A673 (cell line): ENCODE measurements at regions not wholly inside any gene's neighbourhood (a gene's known extent, or its start where the extent isn't known, plus 50 kb on each side); places are given as distances from the start of the nearest gene placed in this dataset.

Source experiments
- BruUV-seq: library from RNA; stranded (reverse); fragments of 400-500 nt; replicated peaks from 2 replicates; lab custom pipeline; 2021; lab: Mats Ljungman, UMichigan
- CTCF ChIA-PET: fragments of 300-600 bp; sonication (Branson Sonifier 250); formaldehyde crosslinking; loops from one replicate; lab custom pipeline; 2022; ENCODE audit warnings: antibody characterized with exemption; lab: Charles Lee
- POLR2A ChIA-PET: fragments of 300-600 bp; sonication (Branson Sonifier 250); formaldehyde crosslinking; loops from one replicate; lab custom pipeline; 2022; ENCODE audit warnings: antibody characterized with exemption; ENCODE audit not compliant: low non-redundant PET; lab: Charles Lee
- DNase-seq: peaks from one replicate; pipeline ENCODE4 v3.0.0-alpha.2; 2015; ENCODE audit warnings: low spot score
- H3K27ac ChIP-seq: fragments of 200-600 bp; sonication (generic); 2 replicates; pipeline ENCODE4 v1.5.1; 2016; ENCODE audit warnings: mixed run types, low read depth, mild to moderate bottlenecking, mixed read lengths, antibody characterized with exemption, low read length; ENCODE audit not compliant: poor library complexity, severe bottlenecking
- H3K27me3 ChIP-seq: fragments of 200-600 bp; sonication (generic); replicated peaks from 2 replicates; pipeline ENCODE4 v1.6.1; 2017; ENCODE audit warnings: mixed run types, low read depth, mild to moderate bottlenecking, mixed read lengths, antibody characterized with exemption, low read length; ENCODE audit not compliant: insufficient read depth, poor library complexity
- H3K36me3 ChIP-seq: fragments of 200-600 bp; sonication (generic); 2 replicates; pipeline ENCODE4 v1.6.1; 2016; ENCODE audit warnings: mixed run types, mild to moderate bottlenecking, mixed read lengths, antibody characterized with exemption, low read length; ENCODE audit not compliant: insufficient read depth, poor library complexity, severe bottlenecking
- H3K4me1 ChIP-seq: fragments of 200-600 bp; sonication (generic); 2 replicates; pipeline ENCODE4 v1.6.1; 2017; ENCODE audit warnings: mixed run types, mild to moderate bottlenecking, mixed read lengths, antibody characterized with exemption, low read length; ENCODE audit not compliant: insufficient read depth, poor library complexity, severe bottlenecking
- H3K4me3 ChIP-seq: fragments of 200-600 bp; sonication (generic); 2 replicates; pipeline ENCODE4 v1.5.1; 2016; ENCODE audit warnings: low read depth, mixed run types, mild to moderate bottlenecking, mixed read lengths, low read length; ENCODE audit not compliant: poor library complexity, severe bottlenecking
- H3K9me3 ChIP-seq: fragments of 200-600 bp; sonication (generic); 2 replicates; pipeline ENCODE4 v1.6.1; 2016; ENCODE audit warnings: mixed run types, low read depth, mild to moderate bottlenecking, mixed read lengths, antibody characterized with exemption, low read length; ENCODE audit not compliant: poor library complexity, severe bottlenecking
- EZH2 ChIP-seq: fragments of 200-600 bp; sonication (generic); IDR thresholded peaks from 2 replicates; pipeline ENCODE4 v1.6.1; 2017; ENCODE audit warnings: borderline replicate concordance, low read depth, mild to moderate bottlenecking, mixed read lengths, antibody characterized with exemption, low read length; ENCODE audit not compliant: poor library complexity, severe bottlenecking
- intact Hi-C: fragments of 100-400 bp; cut with micrococcal nuclease; formaldehyde crosslinking; loops from one replicate; pipeline ENCODE4 v1.10.0; 2022; ENCODE audit not compliant: unreplicated experiment
- TF ChIP-seq, protein P1 (sequence below): fragments of 300-800, 200-600 bp; sonication (generic); conservative IDR thresholded peaks from 2 replicates; pipeline ENCODE4 v1.5.1; 2017; ENCODE audit warnings: low read depth, mild to moderate bottlenecking, antibody characterized with exemption, low read length, moderate library complexity, mixed read lengths

DNA sequence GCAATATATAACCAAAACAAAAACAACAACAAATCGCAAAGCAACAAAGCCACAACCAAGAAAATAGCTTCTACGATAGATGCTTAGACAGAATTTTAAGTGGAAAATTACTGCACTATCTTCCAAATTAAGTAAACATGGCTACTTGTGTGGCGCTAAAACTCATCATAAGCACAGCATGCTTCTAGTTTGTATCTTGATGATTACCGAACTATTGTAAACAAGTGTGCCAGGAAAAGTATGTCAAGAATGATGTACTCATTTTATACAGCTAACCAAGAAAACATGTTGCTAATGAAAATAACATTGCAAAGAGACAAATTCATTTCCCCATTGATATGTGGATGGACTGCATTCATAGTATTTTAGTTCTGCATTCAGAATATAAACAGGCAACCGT, 271.9 kb upstream of the GPC6 start:
- Histone ChIP-seq H3K4me1 (no peaks in the 10 kb centered on the region), H3K4me3 (no peak overlapping the region), H3K36me3 (no peaks in the 10 kb centered on the region), H3K9me3 (no peaks in the 10 kb centered on the region), H3K27ac (no peak overlapping the region), H3K27me3 (no peaks in the 10 kb centered on the region)
- ChIA-PET CTCF (no interaction called here), POLR2A (no interaction called here)
- TF ChIP-seq, protein P1, sequence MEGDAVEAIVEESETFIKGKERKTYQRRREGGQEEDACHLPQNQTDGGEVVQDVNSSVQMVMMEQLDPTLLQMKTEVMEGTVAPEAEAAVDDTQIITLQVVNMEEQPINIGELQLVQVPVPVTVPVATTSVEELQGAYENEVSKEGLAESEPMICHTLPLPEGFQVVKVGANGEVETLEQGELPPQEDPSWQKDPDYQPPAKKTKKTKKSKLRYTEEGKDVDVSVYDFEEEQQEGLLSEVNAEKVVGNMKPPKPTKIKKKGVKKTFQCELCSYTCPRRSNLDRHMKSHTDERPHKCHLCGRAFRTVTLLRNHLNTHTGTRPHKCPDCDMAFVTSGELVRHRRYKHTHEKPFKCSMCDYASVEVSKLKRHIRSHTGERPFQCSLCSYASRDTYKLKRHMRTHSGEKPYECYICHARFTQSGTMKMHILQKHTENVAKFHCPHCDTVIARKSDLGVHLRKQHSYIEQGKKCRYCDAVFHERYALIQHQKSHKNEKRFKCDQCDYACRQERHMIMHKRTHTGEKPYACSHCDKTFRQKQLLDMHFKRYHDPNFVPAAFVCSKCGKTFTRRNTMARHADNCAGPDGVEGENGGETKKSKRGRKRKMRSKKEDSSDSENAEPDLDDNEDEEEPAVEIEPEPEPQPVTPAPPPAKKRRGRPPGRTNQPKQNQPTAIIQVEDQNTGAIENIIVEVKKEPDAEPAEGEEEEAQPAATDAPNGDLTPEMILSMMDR, result no peak
- TF ChIP-seq EZH2, result no peak
- intact Hi-C loops, result no loop called here
- BruUV-seq, result no TSS peak
- no peak for DNase-seq

DNA sequence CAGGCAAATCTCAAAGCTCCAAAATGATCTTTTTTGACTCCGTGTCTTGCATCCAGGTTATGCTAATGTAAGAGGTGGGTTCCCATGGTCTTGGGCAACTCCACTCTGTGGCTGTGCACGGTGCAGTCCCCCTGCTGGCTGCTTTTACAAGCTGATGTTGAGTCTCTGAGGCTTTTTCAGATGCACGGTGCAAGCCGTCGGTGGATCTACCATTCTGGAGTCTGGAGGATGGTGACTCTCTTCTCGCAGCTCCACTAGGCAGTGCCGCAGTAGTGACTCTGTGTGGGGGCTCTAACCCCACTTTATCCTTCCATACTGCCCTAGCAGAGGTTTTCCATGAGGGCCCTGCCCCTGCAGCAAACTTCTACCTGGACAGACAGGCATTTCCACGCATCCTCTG, 266.8 kb upstream of the GPC6 start:
- ChIA-PET POLR2A (no interaction called here), CTCF (no interaction called here)
- TF ChIP-seq EZH2, result no peak
- TF ChIP-seq, protein P1, result 0 out of 2 replicates have a peak, but pooled peaks have one; percentile 16
- DNase-seq, result no peak
- Histone ChIP-seq H3K27me3 (no peaks in the 10 kb centered on the region), H3K4me3 (no peak overlapping the region), H3K27ac (no peak overlapping the region), H3K36me3 (no peaks in the 10 kb centered on the region), H3K9me3 (no peaks in the 10 kb centered on the region), H3K4me1 (no peaks in the 10 kb centered on the region)
- BruUV-seq, result no TSS peak
- intact Hi-C loops, result loop anchor here (10.0 kb wide), 2 partner anchors 1075 to 1405 kb away; no protein-coding TSS in a partner anchor

DNA sequence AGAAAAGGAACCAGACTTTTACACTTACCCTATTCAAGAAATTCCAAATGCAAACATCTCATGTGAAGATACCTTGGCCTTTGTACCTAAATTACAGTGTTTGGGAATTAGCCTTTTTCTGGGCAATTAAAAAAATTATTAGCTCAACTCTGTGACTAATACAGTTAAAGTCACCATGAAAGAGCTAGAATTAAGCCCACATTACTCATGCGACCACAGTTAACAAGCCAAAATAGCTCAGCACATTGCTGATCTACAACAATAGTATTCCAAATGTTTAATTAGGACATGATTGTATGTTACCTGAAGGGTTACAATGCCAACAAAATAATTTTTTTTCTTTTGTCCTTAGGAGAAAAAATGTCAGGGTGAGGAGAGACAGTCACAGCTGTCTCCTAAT, 263.6 kb upstream of the GPC6 start:
- BruUV-seq, result no TSS peak
- Histone ChIP-seq H3K9me3 (no peaks in the 10 kb centered on the region), H3K27ac (no peak overlapping the region), H3K36me3 (no peaks in the 10 kb centered on the region), H3K4me1 (no peaks in the 10 kb centered on the region), H3K4me3 (no peak overlapping the region), H3K27me3 (no peaks in the 10 kb centered on the region)
- intact Hi-C loops, result loop anchor here (10.0 kb wide), 2 partner anchors 1072 to 1402 kb away; no protein-coding TSS in a partner anchor
- CTCF ChIA-PET, result no interaction called here
- POLR2A ChIA-PET, result no interaction called here
- no peak for DNase-seq
- TF ChIP-seq, protein P1, result no peak
- TF ChIP-seq EZH2, result no peak
